HG02938 (cell line): ENCODE measurements at regions not wholly inside any gene's neighbourhood (a gene's known extent, or its start where the extent isn't known, plus 50 kb on each side); places are given as distances from the start of the nearest gene placed in this dataset.
"Not testable (repeated sequence)": the region's sequence is repeated elsewhere in the genome, so short reads cannot be mapped to it uniquely, and the experiment has no call there.

ENCODE experiments used
- ATAC-seq: cut with Tn5 transposase; IDR thresholded peaks from one replicate; pipeline ENCODE4 v1.9.1; 2021; ENCODE audit warnings: mild to moderate bottlenecking, moderate library complexity; ENCODE audit not compliant: unreplicated experiment

DNA sequence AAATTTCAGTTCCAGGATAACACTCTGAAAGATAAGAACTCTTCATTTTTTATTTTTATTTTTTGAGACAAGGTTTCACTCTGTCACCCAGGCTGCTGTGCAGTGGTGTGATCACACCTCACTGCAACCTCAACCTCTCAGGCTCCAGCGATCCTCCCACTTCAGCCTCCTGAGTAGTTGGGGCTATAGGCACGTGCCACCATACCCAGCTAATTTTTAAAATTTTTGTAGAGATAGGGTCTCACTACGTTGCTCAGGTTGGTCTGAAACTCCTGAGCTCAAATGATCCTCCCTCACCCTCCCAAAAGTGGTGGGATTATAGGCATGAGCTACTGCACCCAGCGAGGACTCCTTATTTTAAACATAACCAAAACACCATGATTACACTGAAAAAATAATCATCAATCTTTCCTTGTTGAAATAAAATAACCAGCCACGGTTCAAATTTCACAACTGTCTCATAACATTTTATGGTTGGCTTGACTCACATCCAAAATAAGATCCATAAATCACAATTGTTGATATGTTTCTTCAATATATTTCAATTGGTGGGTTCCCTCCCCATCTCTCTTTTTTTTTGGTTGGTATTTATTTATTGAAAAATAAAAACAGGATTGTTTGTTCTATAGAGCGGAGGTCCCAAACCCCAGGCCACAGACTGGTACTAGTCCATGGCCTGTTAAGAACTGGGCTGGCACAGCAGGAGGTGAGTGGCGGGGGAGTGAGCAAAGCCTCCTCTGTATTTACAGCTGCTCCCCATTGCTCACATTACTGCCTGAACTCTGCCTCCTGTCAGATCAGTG lies 60.1 kb upstream of the FAM171A1 start:
- no peak for ATAC-seq

DNA sequence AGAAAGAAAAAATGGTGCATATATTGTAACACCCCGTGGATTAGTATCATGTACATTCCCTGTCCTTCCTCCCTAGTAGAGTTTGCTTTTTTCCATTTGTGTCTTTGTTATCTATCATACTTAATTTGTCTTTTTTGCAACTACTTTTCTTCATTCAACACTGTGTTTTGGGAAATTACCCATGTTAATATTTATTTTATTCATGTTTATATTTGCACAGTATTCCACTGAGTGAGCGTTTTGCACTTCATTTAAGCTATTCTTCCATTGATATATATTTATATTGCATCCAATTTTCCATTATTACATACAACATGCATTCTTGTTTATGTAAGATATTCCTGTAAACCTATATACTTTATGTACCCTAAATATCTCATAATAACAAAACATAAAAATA lies 57.6 kb upstream of the FAM171A1 start:
- no peak for ATAC-seq

DNA sequence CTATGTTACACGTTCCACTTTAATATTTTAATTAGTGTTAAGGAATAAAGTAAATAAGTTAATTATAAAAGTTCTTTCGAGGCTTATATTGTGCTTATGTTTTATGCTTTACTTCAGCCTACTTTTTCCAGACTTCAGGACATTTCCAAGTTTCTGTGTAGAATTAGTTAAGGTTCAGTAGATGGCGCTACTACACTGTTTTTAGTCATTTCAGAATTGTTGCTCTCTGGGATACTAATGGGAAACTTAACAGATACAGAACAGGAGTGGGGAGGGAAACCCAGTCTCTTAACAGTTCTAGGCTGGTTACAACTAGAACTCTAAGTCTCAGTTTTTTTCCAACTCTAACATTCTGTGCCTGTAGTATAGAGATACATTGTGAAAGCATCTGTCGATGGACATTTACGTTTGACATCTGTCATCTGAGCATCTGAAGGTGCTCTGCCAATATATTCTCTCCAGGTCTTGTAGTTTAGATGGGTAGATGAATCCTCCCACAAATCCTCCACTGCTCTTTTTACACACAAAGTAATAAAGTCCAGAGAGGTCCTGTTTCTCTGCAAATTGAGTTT lies 56.8 kb upstream of the FAM171A1 start:
- no peak for ATAC-seq

DNA sequence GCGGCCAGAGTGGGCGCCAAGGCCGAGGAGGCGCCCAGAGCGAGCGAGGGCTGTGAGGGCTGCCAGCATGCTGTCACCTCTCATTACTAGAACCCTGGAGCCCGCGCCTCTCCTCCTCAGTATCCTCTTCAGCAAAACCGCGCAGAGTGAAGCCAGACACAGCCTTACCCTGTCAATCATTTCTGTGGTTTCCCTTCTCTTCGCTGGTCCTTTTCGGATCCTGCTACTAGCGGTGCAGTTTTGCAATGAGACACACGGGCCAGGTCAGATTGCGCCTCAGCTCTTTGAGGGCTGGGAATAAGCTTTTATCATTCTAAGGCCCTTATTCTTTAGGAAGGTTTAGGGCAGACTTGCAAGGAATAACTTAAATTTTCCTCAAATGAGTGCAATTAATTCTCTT lies 55.5 kb upstream of the FAM171A1 start:
- ATAC-seq, result no peak

DNA sequence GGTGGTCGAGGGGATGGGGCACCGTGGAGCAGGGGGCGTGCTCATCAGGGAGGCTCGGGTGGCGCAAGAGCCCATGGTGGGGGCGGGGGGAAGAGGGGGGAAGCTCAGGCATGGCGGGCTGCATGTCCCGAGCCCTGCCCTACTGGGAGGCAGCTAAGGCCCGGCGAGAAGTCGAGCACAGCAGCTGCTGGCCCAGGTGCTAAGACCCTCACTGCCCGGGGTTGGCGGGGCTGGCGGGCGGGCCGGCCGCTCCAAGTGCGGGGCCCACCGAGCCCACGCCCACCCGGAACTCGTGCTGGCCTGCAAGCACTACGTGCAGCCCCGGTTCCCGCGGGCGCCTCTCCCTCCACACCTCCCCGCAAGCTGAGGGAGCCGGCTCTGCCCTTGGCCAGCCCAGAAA lies 55.0 kb upstream of the FAM171A1 start:
- no peak for ATAC-seq

DNA sequence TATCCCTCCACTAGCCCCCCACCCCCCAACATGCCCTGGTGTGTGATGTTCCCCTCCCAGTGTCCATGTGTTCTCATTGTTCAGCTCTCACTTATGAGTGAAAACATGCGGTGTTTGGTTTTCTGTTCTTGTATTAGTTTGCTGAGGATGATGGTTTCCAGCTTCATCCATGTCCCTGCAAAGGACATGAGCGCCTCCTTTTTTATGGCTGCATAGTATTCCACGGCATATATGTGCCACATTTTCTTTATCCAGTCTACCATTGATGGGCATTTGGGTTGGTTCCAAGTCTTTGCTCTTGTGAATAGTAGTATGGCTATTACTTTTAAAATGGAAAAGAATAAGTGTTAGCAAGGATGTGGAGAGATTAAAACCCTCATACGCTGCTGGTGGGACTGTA lies 50.8 kb upstream of the FAM171A1 start:
- ATAC-seq, result not testable (repeated sequence)
